ENCODE measurements at regions not wholly inside any gene's neighbourhood (a gene's known extent, or its start where the extent isn't known, plus 50 kb on each side); places are given as distances from the start of the nearest gene placed in this dataset.
"Not testable (repeated sequence)": the region's sequence is repeated elsewhere in the genome, so short reads cannot be mapped to it uniquely, and the experiment has no call there.

DNA sequence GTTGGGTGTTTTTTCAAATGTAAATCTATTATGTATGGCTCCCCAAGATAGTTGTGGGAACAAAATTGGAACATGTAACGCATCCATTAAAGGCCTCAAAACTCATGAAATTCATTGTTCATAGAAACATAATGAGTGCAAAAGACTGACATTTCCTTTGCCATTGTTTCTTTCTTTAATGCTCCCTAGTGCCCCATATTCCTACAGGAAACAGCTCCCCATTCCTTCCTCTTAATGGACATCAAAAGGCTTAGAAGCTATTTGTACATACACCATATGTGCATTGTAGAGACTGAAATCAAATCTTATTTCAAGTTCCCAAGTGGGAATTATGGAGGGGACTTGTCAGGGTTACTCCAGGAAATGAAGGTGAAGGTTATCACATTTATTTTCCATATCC is 139.1 kb downstream of the AHR start:
- TF ChIP-seq, protein P1, sequence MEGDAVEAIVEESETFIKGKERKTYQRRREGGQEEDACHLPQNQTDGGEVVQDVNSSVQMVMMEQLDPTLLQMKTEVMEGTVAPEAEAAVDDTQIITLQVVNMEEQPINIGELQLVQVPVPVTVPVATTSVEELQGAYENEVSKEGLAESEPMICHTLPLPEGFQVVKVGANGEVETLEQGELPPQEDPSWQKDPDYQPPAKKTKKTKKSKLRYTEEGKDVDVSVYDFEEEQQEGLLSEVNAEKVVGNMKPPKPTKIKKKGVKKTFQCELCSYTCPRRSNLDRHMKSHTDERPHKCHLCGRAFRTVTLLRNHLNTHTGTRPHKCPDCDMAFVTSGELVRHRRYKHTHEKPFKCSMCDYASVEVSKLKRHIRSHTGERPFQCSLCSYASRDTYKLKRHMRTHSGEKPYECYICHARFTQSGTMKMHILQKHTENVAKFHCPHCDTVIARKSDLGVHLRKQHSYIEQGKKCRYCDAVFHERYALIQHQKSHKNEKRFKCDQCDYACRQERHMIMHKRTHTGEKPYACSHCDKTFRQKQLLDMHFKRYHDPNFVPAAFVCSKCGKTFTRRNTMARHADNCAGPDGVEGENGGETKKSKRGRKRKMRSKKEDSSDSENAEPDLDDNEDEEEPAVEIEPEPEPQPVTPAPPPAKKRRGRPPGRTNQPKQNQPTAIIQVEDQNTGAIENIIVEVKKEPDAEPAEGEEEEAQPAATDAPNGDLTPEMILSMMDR (IDR thresholded peaks at IDR 0.05) = no peak
- no peaks in the 10 kb centered on the region for H3K27me3 Mint-ChIP-seq (ENCODE audit: insufficient read depth)
- no peaks in the 10 kb centered on the region for H3K9me3 Mint-ChIP-seq
- H3K27ac Mint-ChIP-seq = no peak overlapping the region
- DNase-seq = no peak
- H3K4me3 Mint-ChIP-seq = no peak overlapping the region
- H3K4me1 Mint-ChIP-seq (ENCODE audit: low read depth) = no peaks in the 10 kb centered on the region
- no peaks in the 10 kb centered on the region for H3K36me3 Mint-ChIP-seq (ENCODE audit: low read depth)

DNA sequence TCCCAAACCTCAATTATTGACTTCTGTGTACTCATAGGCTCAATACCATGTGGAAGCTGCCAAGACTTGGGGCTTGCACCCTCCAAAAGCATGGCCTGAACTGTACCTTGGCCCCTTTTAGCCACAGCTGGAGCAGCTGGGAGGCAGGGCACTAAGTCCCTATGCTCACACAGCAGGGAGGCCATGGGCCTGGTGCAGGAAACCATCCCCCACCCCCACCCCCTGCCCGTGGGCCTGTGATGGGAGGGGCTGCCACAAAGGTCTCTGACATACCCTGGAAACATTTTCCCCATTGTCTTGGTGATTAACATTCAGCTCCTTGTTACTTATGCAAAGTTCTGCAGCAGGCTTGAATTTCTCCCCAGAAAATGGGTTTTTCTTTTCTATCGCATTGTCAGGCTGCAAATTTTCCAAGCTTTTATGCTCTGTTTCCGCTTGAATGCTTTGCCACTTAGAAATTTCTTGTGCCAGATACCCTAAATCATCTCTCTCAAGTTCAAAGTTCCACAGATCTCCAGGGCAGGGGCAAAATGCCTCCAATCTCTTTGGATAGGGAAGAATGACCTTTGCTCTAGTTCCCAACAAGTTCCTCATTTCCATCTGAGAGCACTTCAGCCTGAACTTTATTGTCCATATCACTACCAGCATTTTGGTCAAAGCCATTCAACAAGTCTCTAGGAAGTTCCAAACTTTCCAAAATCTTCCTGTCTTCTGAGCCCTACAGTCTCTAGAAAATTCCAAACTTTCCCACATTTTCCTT is 141.8 kb downstream of the AHR start:
- not testable (repeated sequence) for H3K36me3 Mint-ChIP-seq (ENCODE audit: low read depth); H3K27me3 Mint-ChIP-seq (ENCODE audit: insufficient read depth); H3K9me3 Mint-ChIP-seq; H3K4me3 Mint-ChIP-seq; DNase-seq; H3K27ac Mint-ChIP-seq
- H3K4me1 Mint-ChIP-seq (ENCODE audit: low read depth) = peaks cover 10% of the 10 kb centered on the region

DNA sequence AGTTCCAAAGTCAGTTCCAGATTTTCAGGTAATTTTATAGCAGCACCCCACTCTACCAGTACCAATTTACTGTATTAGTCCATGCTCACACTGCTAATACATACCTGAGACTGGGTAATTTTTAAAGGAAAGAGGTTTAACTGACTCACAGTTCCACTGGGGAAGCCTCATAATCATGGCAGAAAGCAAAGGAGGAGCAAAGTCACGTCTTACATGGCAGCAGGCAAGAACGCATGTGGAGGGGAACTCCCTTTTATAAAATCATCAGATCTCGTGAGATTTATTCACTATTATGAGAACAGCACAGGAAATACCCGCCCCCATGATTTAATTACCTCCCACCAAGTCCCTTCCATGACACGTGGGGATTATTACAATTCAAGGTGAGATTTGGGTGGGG is 142.4 kb downstream of the AHR start:
- H3K27me3 Mint-ChIP-seq (ENCODE audit: insufficient read depth) = no peaks in the 10 kb centered on the region
- H3K27ac Mint-ChIP-seq = no peak overlapping the region
- TF ChIP-seq, protein P1 (IDR thresholded peaks at IDR 0.05) = no peak
- no peak for DNase-seq
- no peaks in the 10 kb centered on the region; the same call in 1 of the 2 replicates for H3K9me3 Mint-ChIP-seq
- H3K36me3 Mint-ChIP-seq (ENCODE audit: low read depth) = no peaks in the 10 kb centered on the region
- no peak overlapping the region for H3K4me3 Mint-ChIP-seq
- H3K4me1 Mint-ChIP-seq (ENCODE audit: low read depth) = peaks cover 10% of the 10 kb centered on the region

DNA sequence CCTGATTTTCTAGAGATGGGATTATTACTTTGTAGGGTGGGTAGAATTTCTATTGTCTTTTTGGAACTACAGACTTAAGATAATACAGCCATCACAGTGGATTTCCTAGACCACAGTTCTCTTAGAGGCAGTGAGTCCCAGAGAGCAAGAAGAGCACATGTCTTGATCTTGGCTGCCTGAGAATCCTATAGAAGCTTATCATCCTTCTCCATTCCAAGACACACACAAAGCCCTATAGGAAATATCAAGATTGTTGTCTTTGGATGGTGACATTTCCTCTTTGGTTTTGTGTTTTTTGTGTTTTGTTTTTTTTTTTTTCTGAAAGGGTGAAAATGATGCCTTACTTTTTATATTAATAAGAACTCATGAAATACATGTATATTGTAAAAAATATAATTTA is 143.1 kb downstream of the AHR start:
- H3K27ac Mint-ChIP-seq = no peak overlapping the region
- no peak overlapping the region for H3K4me3 Mint-ChIP-seq
- DNase-seq = no peak
- no peaks in the 10 kb centered on the region for H3K27me3 Mint-ChIP-seq (ENCODE audit: insufficient read depth)
- TF ChIP-seq, protein P1 (IDR thresholded peaks at IDR 0.05) = no peak
- 0 out of 2 replicates have a peak, but pooled peaks cover 3% of the 10 kb centered on the region for H3K36me3 Mint-ChIP-seq (ENCODE audit: low read depth)
- peaks cover 10% of the 10 kb centered on the region for H3K4me1 Mint-ChIP-seq (ENCODE audit: low read depth)
- H3K9me3 Mint-ChIP-seq = peaks cover 5% of the 10 kb centered on the region

DNA sequence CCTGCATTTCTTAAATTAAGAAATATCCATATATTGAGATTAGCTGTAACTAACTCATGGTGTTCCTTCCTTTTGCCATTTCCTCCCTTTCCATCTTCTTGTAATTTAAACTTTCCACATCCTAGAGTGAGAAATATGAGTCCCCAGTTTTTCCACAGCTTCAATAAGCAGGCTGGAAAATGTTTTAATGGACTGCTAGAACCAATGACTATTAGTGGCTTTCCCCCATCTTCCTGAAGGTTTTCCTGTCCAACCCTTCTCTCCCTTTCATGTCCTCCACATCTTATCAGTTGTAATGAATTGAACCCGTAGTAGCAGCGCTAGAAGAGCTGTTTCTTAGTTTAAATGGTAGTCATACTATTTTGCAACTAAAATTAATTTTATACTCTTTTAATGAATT is 145.7 kb downstream of the AHR start:
- Mint-ChIP-seq H3K36me3 (ENCODE audit: low read depth) (peaks cover 27% of the 10 kb centered on the region), H3K27me3 (ENCODE audit: insufficient read depth) (no peaks in the 10 kb centered on the region; the same call in 1 of the 2 replicates), H3K4me3 (no peak overlapping the region), H3K9me3 (peaks cover 31% of the 10 kb centered on the region), H3K27ac (no peak overlapping the region), H3K4me1 (ENCODE audit: low read depth) (peaks cover 26% of the 10 kb centered on the region)
- no peak for DNase-seq
- TF ChIP-seq, protein P1 (IDR thresholded peaks at IDR 0.05) = no peak

DNA sequence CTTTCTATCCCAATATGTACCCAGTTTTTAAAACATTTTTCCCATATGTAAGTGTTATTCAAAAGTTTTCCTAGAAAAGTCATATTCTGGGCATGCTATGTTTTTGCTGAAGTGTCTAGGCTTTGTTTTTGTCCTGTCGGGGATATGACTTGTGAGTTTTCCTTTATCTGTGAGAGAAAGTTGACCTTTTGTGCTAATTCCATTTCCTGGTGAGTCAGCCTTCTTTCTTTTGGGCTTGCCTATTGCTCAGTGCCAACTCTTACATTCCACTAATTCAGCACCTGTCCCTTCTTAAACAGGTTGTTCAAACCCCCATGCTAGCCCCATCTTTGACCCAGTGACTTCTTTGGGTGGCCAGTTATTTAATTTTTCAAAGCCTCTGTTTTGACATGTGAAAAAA is 146.2 kb downstream of the AHR start:
- no peak overlapping the region for H3K27ac Mint-ChIP-seq
- H3K27me3 Mint-ChIP-seq (ENCODE audit: insufficient read depth) = no peaks in the 10 kb centered on the region; the same call in 1 of the 2 replicates
- H3K4me3 Mint-ChIP-seq = no peak overlapping the region
- DNase-seq = no peak
- TF ChIP-seq, protein P1 (IDR thresholded peaks at IDR 0.05) = no peak
- peaks cover 31% of the 10 kb centered on the region for H3K9me3 Mint-ChIP-seq
- H3K36me3 Mint-ChIP-seq (ENCODE audit: low read depth) = peaks cover 27% of the 10 kb centered on the region
- H3K4me1 Mint-ChIP-seq (ENCODE audit: low read depth) = peaks cover 26% of the 10 kb centered on the region

All from HFFc6 (cell line).